Left ventricle myocardium superior (tissue), 1 donor: ENCODE measurements at regions not wholly inside any gene's neighbourhood (a gene's known extent, or its start where the extent isn't known, plus 50 kb on each side); places are given as distances from the start of the nearest gene placed in this dataset.

ENCODE experiments used
- ATAC-seq: fragments of 200-7000 bp; cut with Tn5 transposase; one replicate; pipeline ENCODE4 v1.9.1; 2020; ENCODE audit warnings: mild to moderate bottlenecking, moderate library complexity
- DNase-seq: peaks from one replicate; pipeline ENCODE4 v3.0.0-alpha.2; 2020
- intact Hi-C: fragments of 100-400 bp; cut with micrococcal nuclease; formaldehyde crosslinking; loops from one replicate; pipeline ENCODE4 v1.11.0; 2022
- donor health status: DM: no; HTN: yes; CAD: no; lungs with severe emphysema.

GRCh38 chr13:20351281-20352022 lies 119.3 kb upstream of the GJB6 start:
- intact Hi-C loops, result no loop called here
- DNase-seq, result no peak
- no peak for ATAC-seq

DNA sequence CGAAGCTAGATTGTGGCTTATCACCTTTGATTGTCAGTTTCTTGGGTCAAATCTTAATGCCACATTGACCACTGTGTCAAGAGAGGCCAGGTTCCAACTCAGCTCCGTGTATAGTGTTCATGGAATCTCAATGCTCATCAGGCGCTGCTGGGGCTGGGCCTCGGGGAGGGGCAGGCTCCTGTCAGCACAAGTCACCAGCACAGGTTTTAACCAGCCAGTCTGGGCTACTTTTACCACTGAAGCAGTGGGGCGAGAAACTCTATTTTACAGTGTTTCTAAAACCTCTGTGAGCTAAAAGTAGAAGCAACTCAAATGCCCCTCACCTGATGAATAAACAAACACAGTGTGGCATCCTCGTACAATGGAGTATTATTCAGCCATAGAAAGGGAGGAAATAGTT lies 118.7 kb upstream of the GJB6 start:
- intact Hi-C loops, result no loop called here
- DNase-seq (no peak), ATAC-seq (no peak)

DNA sequence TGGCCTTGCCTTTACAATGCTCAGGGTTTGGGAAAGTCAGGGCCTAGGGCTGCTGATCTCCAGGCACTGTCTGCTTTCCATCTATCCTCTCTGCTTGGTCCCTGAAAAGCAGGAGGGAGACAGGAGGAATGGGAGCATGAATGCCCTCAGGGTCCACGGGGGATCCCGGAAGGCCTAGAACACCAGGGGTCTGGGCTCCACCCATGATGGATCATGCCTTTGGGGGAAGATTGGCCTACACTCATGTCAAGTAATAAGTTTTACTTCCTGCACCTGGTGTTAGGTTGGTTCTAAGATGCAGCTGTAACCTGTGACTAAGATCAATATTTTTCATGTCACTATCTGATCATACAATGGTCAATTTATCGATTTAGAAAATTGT lies 118.3 kb upstream of the GJB6 start:
- ATAC-seq (no peak), DNase-seq (no peak)
- intact Hi-C loops, result no loop called here

DNA sequence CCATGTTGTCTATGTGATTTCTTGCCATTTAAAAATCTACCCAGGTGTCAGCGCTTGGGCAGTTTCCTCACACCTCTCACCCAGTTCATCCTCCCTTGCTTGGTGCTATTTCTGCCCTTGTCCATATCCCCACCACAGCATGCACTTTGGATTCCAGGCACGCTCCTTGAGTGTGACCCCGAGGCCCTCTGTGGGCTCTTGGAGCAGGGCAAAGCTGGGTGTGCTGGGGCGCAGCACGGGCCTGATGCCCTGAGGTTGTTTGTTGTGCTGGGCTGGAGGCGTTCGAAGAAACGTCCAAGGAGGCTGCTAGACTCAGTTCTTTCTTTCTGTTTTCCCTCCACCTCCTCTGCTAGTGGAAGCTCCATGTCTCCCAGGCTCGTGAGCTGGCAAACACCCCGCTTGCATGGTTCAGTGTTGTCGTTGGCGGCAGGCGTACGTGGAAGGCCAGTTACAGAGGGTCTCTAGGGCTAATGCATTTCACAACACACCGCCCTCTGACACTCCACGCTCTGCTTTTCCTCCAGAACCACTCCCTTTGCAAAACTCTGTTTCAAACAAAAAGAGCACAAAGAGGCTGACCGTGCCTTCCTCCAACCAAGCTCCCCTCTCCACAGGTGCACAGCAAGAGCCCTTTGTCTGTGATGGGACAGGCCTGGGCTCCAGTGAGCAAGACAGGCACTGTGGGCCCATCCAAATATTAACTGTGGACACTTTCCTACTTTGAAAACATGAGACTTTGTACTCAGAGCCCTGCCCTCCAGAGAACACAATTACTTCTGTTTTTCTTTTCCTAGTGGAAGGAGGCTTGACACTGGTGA lies 117.7 kb upstream of the GJB6 start:
- no peak for DNase-seq
- peak; percentile 56 for ATAC-seq
- intact Hi-C loops, result no loop called here

GRCh38 chr13:20348645-20349408 lies 116.7 kb upstream of the GJB6 start:
- DNase-seq, result no peak
- intact Hi-C loops, result no loop called here
- ATAC-seq, result no peak

GRCh38 chr13:20348018-20348417 lies 115.9 kb upstream of the GJB6 start:
- DNase-seq (no peak), ATAC-seq (no peak)
- intact Hi-C loops, result no loop called here

GRCh38 chr13:20344836-20345490 lies 112.8 kb upstream of the GJB6 start:
- no peak for ATAC-seq
- DNase-seq, result no peak
- intact Hi-C loops, result no loop called here

GRCh38 chr13:20342311-20342710 lies 110.2 kb upstream of the GJB6 start:
- intact Hi-C loops, result no loop called here
- DNase-seq, result no peak
- ATAC-seq, result no peak

DNA sequence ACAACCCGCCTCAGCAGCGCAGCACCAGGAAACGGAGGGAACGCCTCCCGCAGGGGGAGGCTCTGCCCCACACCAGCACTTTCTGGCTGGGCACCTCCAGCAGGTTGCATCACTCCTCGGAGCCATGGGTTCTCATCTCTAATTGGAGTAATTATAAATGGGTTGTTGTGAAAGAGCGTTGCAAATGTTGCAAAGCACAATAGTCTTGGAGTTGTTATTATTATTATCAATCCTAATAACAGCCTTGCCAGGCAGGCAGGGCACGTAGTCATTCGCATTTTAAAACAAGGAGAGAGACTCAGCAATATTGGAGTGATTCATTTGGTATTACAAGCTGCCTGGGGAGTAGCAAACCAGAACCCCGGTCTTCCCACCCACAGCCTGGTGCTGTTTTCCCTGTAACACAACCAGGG lies 108.6 kb upstream of the GJB6 start:
- intact Hi-C loops, result no loop called here
- peak; percentile 52 for ATAC-seq
- peak; percentile 37 for DNase-seq

DNA sequence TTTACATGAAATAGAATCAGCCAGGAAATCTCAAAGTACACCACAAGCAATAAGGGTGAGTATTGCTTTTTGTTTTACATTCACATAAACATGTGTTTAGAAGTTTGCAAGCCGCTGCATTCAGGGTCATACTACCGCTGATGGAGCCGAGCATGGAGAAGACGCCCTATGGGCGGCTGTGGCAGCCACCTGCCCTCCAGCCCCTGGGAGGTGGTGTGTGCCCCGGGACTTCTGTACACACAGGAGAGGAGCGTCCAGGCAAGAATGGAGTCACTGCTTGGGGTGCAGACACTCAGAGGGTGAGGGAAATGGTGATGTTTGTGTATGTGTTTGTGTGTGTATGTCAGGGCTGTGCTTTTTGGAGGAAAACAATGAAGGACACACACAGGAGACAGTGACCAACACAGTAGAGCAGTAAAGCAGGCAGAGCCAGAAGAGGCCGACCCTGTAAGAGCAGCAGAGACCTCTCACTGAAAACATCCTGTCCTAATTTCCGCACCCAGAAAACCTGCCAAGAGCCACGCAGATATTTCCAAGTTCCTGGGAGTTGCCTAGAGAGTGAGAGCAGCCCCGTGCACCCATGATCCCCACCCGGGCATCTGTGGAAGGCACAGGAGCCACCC lies 108.1 kb upstream of the GJB6 start:
- ATAC-seq, result peak; percentile 41
- no peak for DNase-seq
- intact Hi-C loops, result no loop called here

GRCh38 chr13:20337884-20338551 lies 105.9 kb upstream of the GJB6 start:
- no peak for DNase-seq
- intact Hi-C loops, result no loop called here

GRCh38 chr13:20336761-20337160 lies 104.6 kb upstream of the GJB6 start:
- no peak for DNase-seq
- intact Hi-C loops, result no loop called here

More at GRCh38 chr13:20337884-20338551, 105.9 kb upstream of the GJB6 start:
- ATAC-seq, result no peak

DNA sequence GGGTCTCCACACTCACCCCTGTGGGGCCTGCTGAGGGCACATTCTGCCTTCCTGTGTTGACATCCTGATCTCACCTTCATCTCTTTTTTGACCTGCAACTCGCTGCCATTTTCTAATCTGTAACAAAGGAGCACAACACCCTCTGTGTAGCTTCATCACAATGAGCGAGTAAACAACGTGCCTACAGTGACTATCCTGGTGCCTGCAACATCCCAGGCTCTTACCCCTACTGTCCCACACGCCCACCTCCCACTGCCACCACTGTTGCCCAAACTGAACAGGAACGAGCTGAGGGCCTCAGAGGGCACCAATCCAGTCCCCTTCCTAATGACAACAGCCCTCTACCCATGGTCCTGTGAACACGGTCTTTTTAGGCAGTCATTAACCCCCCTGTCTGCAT lies 102.2 kb upstream of the GJB6 start:
- intact Hi-C loops, result no loop called here
- no peak for DNase-seq
- ATAC-seq, result no peak

More at GRCh38 chr13:20336761-20337160, 104.6 kb upstream of the GJB6 start:
- ATAC-seq, result no peak

- intact Hi-C loops, result no loop called here
- ATAC-seq, result peak; percentile 27
- DNase-seq, result no peak
These were observed 100.4 kb upstream of the GJB6 start for GRCh38 chr13:20332361-20333096.

- intact Hi-C loops, result no loop called here
- DNase-seq (no peak), ATAC-seq (no peak)
These were observed 99.8 kb upstream of the GJB6 start for GRCh38 chr13:20331949-20332348.

DNA sequence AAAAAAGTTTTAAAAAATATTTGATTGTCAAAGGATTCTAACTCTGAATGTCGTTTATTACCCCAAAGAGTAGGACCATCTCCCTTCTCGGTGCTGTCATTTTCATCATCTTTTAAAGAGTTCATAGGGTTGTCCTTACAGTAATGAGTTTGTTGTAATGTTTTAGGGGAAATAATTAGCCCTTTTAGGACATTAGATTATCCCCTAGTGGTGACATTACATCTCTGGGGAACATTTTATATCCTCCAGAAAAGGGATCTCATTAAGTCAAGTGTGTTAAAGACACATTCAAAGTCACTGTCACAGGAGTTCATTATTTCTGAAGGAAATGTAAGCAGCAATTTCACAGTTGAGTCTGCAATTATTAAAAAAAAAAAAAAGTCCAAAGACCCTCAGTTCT lies 99.3 kb upstream of the GJB6 start:
- no peak for DNase-seq
- no peak for ATAC-seq
- intact Hi-C loops, result no loop called here

DNA sequence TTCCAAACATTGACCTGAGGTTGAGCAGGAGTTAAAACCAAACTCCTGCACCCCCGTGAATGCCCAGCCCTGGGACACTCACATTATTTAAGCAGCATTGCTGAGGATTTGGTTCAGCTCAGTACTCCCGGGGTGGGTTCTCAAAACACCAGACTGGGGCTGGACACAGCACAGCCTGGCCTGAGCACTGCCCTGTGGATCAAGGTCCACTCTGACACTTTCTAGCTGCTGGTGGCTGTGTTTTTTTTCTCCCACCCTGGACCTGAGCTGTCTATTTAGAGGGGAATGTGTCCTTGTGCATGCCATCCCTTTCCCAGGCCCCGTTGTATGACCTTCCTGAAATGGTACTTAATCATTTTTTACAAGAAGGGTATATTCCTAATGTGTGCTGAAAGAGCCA lies 94.7 kb upstream of the GJB6 start:
- intact Hi-C loops, result no loop called here
- ATAC-seq, result no peak
- no peak for DNase-seq

GRCh38 chr13:20326276-20326675 lies 94.2 kb upstream of the GJB6 start:
- DNase-seq, result no peak
- no peak for ATAC-seq
- intact Hi-C loops, result no loop called here
